GM21390 (cell line): ENCODE measurements at regions not wholly inside any gene's neighbourhood (a gene's known extent, or its start where the extent isn't known, plus 50 kb on each side); places are given as distances from the start of the nearest gene placed in this dataset.
"Not testable (repeated sequence)": the region's sequence is repeated elsewhere in the genome, so short reads cannot be mapped to it uniquely, and the experiment has no call there.

ENCODE experiments used
- ATAC-seq: cut with Tn5 transposase; IDR thresholded peaks from one replicate; pipeline ENCODE4 v1.9.1; 2021; ENCODE audit not compliant: unreplicated experiment

DNA sequence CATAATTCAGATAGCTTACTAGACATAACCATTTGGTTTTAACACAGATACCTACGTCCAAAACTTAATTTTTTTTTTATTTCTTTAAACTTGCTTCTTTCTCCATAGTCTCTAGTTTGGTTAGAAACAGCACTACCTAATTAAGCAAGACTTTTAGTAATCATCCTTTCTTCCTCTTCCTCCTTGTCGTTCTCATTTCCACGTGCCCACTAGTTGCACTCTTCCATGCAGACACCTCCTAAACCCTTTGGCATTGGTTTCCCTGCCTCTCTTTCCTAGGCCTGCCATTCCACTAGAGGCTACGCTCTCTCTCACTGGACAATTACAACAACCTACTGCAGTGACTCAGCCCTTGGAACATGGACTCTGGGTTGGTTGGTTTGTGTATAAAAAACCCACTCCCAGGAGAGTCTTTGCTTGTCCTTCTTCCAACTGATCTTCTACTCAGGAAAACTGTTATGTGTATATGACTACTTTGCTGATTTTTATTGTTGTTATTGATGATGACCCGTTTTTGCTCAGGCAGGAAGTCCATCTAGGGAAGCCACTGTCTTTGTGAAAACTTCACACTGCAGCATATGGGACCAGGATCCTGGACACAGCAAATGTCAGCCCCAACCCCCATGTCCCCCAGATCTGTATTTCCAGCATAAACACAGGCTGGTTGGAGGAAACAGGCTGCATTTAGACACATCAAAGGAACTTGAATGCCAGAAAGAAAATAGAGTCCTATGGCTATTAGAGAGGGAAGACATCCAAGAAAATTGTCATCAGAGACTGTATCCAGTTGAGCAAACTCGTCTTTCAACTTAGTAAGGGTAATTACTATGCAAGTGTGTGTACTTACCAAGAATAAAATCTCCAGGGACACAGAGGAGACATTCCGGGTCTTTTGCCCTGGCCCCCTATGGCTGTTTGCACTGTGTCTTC lies 503.2 kb downstream of the GADD45G start:
- no peak for ATAC-seq

DNA sequence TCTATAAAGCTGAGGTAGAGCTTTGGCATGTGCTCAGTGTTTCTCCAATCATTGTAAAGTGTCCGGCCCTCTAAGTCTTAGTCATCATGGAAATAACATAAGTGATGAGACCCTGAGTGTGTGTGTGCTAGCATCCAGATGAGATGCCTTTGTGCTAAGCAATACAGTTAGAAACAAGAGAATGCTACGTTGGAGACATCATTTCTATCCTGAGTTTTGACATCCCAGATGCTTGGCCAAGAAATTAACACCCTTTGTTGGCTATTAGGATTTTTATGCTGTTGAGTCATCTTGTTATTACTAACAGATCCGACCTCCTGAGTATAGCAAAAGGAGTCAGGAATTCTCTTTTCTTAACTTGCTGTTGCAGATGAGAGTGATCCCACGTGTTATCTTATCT lies 508.0 kb downstream of the GADD45G start:
- ATAC-seq = no peak

DNA sequence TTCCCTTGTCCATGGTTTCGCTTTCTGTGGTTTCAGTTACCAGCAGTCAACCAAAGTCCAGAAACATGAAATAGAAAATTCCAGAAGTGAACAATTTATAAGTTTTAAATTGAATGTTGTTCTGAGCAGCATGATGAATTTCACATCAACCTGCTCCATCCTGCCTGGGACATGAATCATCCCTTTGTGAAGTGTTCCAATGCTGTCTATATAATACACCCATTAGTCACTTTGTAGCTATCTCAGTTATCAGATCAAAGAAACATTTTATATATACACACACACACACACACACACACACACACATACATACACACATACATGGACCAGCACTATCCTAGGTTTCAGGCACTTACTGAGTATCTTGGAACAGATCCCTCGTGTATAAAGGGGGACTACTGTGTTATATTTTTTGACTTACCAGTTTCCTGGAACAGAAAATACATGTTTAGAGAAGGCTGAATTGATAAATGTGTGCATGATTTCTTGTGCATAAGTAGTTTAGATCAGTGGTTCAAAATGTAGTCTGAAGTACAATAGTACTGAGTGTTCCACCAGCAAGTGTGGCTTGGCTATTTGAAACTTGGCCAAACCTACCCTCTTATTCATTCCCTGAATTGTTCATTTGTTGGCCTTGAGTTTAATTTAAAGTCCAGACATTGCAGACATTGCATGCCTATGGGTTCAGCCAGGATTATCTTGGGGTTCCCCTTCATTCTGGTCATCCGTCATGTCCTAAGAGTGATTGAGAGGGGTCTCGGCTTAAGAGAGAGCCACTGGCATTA lies 510.0 kb downstream of the GADD45G start:
- no peak for ATAC-seq

DNA sequence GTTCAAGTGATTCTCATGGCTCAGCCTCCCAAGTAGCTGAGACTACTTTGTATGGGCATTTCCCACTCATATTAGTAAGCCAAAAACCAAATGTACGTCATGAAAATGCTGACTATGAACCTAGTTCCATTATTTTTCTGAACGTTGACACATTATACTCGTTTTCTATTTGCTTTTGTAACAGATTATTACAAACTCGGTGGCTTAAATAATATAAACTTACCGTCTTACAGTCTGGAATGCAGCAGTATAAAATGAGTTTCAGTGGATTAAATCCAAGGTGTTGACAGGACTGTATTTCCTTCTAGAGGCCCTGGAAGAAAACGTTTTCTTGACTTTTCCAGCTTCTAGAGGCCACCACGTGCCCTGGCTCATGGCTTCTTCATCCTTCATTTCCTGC lies 517.0 kb downstream of the GADD45G start:
- ATAC-seq = no peak

DNA sequence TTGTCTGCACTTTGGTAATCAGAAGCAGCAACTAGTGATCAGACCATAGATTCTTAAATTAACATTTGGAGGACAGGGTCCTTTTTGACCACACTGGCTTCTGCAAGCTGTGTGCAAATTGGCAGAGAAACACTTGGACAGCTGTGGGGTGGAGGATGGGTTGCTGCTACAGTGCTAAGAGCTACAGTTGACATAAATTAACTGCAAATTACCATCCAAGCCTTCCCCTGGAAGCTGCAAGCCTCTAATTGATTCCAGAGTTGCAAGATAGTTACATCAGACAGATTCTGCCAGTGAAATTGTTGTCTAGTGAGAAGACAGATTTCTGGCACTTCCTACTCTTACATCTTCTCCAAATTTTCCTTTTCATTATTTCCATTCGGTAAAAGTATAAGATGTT lies 517.7 kb downstream of the DIRAS2 start:
- no peak for ATAC-seq

DNA sequence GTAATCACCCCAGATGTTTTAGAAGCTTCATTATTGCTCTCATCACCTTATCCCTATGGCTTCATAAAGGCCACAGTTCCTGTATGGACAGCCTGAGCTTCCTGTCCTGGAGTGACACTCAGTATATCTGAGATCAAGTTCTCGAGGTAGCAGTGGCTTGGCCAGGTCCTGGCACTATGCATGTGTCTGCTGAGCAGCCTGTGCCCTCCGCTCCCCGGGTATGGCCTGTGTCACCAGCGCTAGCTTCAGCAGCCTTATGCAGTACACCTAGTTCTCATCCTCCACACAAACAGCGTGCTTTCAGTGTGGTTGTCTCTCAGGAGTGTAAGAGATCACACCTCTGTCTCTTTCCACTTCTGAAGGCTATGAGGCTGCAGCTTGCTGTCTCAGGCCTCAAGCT lies 514.7 kb downstream of the DIRAS2 start:
- ATAC-seq = no peak

DNA sequence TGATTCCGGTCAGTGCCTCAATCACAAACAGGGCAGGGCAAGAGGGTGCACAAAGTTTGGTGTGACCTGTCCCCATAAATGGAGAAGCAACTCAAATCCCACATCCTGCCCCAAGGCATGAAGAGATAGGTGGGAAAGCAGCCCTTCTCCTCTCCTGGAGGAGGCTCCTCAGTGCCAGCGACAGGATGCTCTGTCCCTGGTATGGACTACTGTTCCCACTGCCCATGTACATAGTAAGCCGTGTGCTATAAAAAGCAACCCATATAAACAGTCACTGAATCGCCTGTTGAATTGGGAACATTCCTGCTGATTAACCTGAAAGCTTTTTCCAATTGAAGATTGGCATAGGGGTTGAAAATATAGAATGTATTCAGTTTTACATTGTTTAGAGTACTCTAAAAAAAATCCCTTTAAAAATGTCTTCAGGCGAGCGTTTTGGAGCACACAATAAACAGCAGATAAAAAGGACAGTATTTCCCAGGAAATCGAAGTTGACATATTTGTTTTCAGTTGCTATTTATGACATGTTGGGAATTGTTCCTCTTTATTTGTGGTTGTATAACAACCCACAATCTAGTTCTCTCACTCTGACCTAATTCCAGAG lies 513.9 kb downstream of the DIRAS2 start:
- ATAC-seq = no peak

DNA sequence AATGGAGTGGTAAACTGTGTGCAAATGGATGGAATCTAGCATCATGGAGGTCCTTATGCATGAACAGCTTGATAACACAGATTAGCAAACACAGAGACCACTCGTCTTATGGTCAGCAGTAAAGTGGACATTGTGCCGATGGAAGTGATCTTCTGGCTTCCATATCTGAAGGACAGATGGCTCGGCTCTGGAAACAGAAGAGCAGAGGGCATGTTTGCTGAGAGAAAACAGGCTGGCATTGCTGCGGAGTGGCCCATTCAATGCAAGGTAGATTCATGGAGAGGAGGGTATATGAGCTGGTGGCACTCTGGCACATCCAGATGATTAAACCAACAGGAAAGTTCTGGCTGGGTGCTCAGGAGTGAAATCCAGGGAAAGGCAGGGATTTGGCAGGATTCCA lies 513.2 kb downstream of the DIRAS2 start:
- ATAC-seq = no peak

DNA sequence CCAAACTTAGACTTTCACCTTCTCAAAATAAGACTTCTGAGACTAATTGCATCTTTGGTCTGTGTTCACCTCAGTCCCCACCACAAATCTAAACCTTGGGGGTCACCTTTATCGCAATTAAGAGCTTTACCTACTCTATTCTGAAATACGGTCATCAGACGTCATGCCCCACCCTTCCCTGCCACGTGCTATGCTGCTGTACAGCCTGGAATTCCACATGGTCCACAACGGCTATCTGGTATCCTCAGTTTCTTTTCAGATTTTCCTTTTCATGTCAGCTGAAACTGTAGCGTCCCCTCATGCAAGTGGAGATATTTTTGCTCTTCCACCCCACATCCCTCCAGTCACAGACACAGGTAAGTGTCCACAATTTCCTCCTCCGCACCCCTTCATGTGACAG lies 511.1 kb downstream of the DIRAS2 start:
- no peak for ATAC-seq

DNA sequence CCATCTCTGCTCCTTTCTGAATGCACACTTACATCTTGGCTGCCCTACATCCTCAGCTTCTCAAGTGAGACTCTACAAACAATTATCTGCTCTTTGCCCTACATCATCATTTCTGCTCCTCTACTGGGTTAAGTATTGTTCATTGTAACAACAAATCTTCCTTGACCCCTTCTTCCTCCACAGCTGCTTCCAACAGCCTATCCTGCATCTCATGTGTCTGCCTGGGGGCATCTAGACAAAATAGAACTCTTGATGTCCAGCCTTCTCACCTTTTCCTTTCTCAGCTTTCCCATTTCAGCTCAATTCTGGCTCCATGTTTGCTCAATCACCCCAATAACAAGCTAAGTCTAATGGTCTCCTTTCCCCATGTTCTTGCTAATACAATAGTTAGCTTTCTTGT lies 509.8 kb downstream of the DIRAS2 start:
- ATAC-seq = no peak

DNA sequence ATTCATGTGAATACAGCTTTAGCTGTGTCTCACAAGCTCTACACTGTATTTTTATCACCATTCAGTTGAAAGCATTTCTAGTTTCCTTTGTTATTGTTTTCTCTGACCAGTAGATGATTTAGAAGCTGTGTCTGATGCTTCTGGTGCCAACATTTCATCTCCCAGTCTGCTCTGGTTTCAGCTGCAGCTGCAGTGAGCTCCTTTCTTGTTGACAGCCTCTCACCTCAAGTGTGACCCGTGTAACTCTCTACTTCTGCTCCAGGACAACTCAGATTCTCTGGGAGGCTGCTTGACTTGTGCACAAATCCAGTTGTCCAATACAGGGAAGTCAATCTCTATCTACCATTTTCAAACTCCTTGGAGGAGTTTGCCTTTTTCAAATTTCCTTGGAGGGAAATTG lies 504.8 kb downstream of the DIRAS2 start:
- ATAC-seq = no peak

DNA sequence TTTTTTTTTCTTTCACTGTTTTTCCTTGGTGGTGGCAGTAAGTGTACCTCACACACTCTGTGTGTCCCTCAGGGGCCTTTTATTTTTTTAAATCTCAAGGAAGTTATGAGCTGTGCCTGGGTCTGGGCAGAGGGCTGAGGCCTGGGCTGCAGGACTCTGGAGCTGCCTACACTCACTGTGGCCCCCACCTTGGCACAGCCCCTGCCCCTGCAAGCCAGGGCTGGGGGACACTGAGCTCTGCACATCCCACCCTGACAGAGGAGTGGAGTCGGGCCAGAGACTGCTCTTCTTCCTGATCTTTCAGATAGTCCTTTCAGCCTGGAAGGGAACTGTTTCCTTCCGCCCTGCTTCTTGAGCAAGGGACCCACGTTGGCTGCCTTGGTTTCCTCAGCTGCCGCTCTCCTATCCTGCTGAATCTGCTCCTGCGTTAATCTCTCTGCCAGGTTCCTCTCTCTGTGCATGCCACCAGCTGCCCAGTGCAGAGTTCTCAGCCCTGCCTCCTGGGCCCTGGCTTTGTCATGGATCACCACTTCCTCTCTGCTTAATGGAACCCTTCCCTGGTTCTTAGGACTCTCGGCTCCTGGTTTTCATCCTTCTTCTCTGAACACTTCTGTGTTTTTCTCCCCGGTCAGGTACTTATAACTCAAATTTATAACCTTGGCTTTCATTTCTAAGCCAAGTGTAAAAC lies 502.3 kb downstream of the DIRAS2 start:
- ATAC-seq = no peak

DNA sequence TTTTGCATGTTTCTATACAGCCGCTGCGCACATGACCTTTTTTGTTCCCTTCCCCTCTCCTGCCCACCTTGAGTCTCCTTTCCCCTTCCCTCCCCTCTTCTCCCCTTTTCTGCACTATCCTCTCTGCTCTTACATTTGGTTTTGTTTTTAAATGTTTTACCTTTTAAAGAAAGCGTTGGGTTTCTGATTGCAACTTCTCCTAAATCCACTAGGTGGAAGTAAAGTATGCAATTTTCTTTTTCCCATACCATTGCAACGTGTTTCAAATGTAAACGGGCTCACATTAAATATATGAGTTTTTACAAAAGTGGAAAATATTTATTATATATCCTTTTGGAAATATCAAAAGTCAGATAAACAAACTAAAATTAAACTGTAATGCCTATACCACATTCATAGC lies 500.9 kb downstream of the DIRAS2 start:
- no peak for ATAC-seq

DNA sequence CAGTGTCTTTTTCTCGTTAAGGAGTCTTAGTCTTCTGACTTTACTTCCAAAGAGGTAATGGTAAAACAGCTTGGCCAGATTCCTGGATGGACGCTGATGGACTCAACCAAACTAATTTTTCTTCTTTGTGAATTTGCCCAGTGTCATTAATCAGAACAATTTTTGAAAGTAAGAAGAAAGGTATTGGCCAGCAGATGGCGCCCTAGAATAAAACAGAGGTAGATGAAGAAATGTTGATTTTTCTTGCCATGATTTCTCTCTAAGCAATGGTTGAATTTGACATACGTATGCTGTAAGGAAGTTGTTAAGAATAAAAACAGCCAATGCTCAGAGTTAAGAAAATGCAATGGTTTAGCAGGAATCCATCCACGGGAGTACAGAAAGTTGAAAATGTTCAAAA lies 500.0 kb downstream of the DIRAS2 start:
- ATAC-seq = no peak

DNA sequence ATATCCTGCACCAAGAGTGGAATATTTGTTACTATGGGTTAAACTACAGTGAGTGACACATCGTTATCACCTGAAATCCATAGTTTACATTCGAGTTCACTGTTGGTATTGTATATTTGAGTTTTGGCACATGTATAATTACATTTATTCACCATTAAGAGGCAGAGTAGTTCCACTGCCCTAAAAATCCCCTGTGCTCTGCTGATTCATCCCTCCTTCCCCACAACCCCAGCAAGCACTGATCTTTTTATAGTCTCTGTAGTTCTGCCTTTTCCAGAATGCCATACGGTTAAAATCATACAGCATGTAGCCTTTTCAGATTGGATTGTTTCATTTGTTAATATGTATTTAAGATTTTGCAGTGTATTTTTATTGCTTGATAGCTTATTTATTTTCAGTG lies 495.2 kb downstream of the DIRAS2 start:
- ATAC-seq = no peak

DNA sequence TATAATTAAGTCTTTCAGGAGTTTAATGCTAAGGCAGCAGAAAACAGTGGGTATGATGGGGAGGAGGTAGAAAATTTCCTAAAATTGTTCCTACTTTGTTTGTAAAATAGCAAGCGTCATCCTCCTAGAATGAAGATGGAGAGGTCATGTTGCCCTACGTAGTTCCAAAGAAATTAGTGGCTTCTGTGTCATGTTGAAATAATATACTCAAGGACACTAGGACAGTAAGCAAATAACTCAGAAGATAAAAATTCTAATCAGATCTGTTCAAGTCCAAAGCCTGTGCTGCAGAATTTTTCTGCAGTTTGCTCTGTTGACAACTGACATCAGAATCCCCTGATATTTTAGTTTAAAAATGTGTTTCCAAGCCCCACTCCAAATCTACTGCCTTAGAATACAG lies 486.3 kb downstream of the DIRAS2 start:
- no peak for ATAC-seq

DNA sequence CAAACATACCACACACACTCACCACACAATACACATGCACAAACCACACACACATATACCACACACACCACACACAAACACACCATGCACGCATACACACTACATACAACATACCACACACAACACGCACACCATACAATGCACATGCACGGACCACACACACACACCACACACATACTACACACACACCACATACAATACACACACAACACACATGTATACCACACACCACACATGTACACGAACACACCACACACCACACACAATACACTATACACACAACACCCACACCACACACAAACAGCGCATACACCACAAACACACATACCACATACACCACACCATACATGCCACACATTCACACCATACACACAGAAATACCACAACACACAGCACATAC lies 480.3 kb downstream of the DIRAS2 start:
- no peak for ATAC-seq

DNA sequence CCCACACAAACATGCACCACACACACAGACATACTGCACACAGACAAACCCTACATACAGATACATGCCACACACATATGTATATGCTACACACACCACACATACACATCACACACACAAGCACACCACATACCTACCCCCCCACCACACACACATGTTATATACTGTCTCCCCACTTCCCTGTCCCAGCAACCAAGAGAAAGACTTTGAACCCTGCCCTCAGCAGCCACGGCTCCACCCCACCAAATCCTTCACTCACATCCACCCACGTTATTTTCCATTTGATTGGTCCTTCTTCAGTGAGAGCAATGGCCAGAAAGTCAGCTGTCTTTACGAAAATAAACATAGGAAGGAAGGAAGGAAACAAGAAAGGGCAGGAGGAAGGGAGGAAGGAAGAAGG lies 479.8 kb downstream of the DIRAS2 start:
- no peak for ATAC-seq

DNA sequence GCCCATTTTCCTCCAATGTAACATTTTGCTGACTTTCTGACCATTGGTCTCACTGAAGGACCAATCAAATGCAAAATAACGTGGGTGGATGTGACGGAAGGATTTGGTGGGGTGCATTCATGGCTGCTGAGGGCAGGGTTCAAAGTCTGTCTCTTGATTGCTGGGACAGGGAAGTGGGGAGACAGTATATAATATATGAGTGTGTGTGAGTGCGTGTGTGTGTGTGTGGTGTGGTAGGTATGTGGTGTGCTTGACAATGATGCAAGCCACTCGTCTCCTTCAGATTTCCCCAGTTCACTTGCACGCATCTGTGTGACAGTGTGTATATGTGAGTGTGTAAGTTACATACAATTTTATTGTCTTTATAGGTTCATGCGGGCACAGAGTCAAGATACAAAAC lies 477.3 kb downstream of the DIRAS2 start:
- ATAC-seq = no peak

DNA sequence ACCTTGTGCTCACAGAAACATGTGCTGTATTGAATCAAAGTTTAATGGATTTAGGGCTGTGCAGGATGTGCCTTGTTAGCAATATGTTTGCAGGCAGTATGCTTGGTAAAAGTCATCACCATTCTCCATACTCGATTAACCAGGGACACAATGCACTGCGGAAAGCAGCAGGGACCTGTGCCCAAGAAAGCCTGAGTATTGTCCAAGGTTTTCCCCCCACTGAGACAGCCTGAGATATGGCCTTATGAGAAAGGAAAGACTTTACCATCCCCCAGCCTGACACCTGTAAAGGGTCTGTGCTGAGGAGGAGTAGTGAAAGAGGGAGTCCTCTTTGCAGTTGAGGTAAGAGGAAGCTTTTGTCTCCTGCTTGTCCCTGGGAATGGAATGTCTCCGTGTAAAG lies 476.2 kb downstream of the DIRAS2 start:
- ATAC-seq = not testable (repeated sequence)

DNA sequence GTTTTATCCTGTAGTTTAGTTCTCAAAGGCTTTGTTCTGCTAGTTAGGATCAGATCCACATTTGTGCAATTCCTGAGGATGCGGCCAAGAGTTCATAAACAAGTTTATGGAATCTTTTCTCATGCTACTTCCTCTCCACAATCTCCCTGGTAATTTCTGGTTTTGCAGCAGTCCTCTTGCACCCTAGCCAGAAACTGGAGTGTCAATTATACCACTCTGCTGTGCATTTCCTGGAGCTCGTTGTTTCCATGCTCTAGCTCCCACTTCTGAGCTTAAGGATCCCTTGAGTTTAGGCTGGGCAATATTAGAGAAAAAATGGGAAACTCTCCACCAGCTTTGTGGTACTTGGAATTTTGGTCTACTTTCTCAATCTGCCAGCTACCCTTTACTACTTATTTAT lies 474.7 kb downstream of the DIRAS2 start:
- ATAC-seq = no peak
